Calu3 (cell line): ENCODE measurements at regions not wholly inside any gene's neighbourhood (a gene's known extent, or its start where the extent isn't known, plus 50 kb on each side); places are given as distances from the start of the nearest gene placed in this dataset.
A peak's percentile ranks its signal among the peaks of the same experiment; 100 is the strongest.

Experiments used
- BruUV-seq: library from RNA; stranded (reverse); fragments of 400-500 nt; replicated peaks from 2 replicates; lab custom pipeline; 2021; lab: Mats Ljungman, UMichigan
- CTCF ChIA-PET: fragments of 300-600 bp; sonication (Branson Sonifier 250); formaldehyde crosslinking; loops from one replicate; lab custom pipeline; 2022; ENCODE audit warnings: antibody characterized with exemption; lab: Charles Lee
- DNase-seq: peaks from one replicate; pipeline ENCODE4 v3.0.0; 2022
- H3K27ac Mint-ChIP-seq: one replicate; pipeline ENCODE4 v1.8.0; 2022; ENCODE audit warnings: mixed read lengths; ENCODE audit not compliant: unreplicated experiment
- H3K27me3 Mint-ChIP-seq: one replicate; pipeline ENCODE4 v1.8.0; 2022; ENCODE audit warnings: mixed read lengths; ENCODE audit not compliant: unreplicated experiment
- H3K36me3 Mint-ChIP-seq: one replicate; pipeline ENCODE4 v1.8.0; 2022; ENCODE audit warnings: mild to moderate bottlenecking, moderate library complexity, mixed read lengths; ENCODE audit not compliant: insufficient read depth, unreplicated experiment
- H3K4me1 Mint-ChIP-seq: one replicate; pipeline ENCODE4 v1.8.0; 2022; ENCODE audit warnings: mild to moderate bottlenecking, low read depth, mixed read lengths; ENCODE audit not compliant: unreplicated experiment
- H3K4me3 Mint-ChIP-seq: one replicate; pipeline ENCODE4 v1.8.0; 2022; ENCODE audit warnings: mild to moderate bottlenecking, low read depth, moderate library complexity, mixed read lengths; ENCODE audit not compliant: unreplicated experiment
- H3K9me3 Mint-ChIP-seq: one replicate; pipeline ENCODE4 v1.8.0; 2022; ENCODE audit warnings: low read depth, mixed read lengths; ENCODE audit not compliant: unreplicated experiment
- CTCF ChIP-seq: fragments of 200-600 bp; IDR thresholded peaks from one replicate; pipeline ENCODE4 v1.8.0; 2022; ENCODE audit warnings: antibody characterized with exemption; ENCODE audit not compliant: unreplicated experiment
- intact Hi-C: fragments of 100-400 bp; cut with micrococcal nuclease; formaldehyde crosslinking; loops from one replicate; pipeline ENCODE4 v1.10.0; 2022; ENCODE audit not compliant: unreplicated experiment

DNA sequence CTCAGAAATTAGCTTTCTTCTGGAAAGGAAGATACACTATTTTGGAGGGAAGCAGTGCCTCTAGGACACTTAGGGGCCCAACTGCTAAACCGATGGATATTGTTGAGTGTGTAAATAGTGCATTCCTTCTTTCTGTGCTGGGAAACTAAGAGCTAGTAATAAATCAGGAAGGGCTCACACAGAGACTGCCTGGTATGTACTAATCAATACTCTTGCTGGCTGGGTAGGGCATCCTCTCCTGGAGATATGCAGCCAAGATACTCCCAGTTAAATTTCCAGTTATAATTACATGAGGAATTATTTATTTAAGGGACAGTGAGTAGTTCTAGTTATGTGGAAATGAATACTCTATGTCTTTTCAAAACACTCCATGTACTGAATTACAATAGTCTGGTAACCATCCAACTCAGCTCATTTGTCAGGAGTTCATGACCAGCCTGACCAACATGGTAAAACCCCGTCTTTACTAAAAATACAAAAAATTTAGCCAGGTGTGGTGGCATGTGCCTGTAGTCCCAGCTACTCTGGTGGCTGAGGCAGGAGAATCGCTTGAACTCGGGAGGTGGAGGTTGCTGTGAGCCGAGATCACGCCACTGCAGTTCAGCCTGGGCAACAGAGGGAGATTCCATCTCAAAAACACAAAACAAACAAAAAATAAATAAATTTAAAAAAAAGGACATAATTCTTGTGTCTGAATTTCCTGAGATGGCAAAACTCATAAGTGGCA is 100.0 kb downstream of the OR2B2 start:
- no peaks in the 10 kb centered on the region for H3K9me3 Mint-ChIP-seq
- peaks cover 68% of the 10 kb centered on the region for H3K36me3 Mint-ChIP-seq
- TF ChIP-seq CTCF, result no peak
- peak overlapping the region; percentile 99 for H3K27ac Mint-ChIP-seq
- H3K4me1 Mint-ChIP-seq, result peaks cover 14% of the 10 kb centered on the region
- H3K27me3 Mint-ChIP-seq, result no peaks in the 10 kb centered on the region
- H3K4me3 Mint-ChIP-seq, result peak overlapping the region; percentile 89
- CTCF ChIA-PET, result interaction anchor here (0.5 to 1.5 kb wide), 5 partner anchors 60 to 1827 kb away, joined by 3 to 11 read pairs (median 5); a partner anchor contains a TSS
- no peak for DNase-seq
- BruUV-seq, result no TSS peak
- intact Hi-C loops, result no loop called here

- peaks cover 22% of the 10 kb centered on the region for H3K4me1 Mint-ChIP-seq
- intact Hi-C loops, result no loop called here
- DNase-seq, result no peak
- H3K4me3 Mint-ChIP-seq, result peak overlapping the region; percentile 89
- H3K9me3 Mint-ChIP-seq, result no peaks in the 10 kb centered on the region
- no peak for TF ChIP-seq CTCF
- no TSS peak for BruUV-seq
- peaks cover 76% of the 10 kb centered on the region for H3K36me3 Mint-ChIP-seq
- H3K27ac Mint-ChIP-seq, result peak overlapping the region; percentile 99
- CTCF ChIA-PET, result interaction anchor here (0.7 to 1.7 kb wide), 3 partner anchors 59 to 82 kb away, joined by 3 to 5 read pairs (median 5); a partner anchor contains a TSS
- H3K27me3 Mint-ChIP-seq, result no peaks in the 10 kb centered on the region
These were observed 100.8 kb downstream of the OR2B2 start for GRCh38 chr6:27811451-27811772.

GRCh38 chr6:27810768-27811450 is 101.3 kb downstream of the OR2B2 start:
- CTCF ChIA-PET, result interaction anchor here (1.5 to 2.2 kb wide), 4 partner anchors 27 to 84 kb away, joined by 5 to 10 read pairs (median 7); a partner anchor contains a TSS
- Mint-ChIP-seq H3K9me3 (no peaks in the 10 kb centered on the region), H3K4me1 (peaks cover 22% of the 10 kb centered on the region), H3K36me3 (peaks cover 76% of the 10 kb centered on the region), H3K4me3 (peak overlapping the region; percentile 89), H3K27ac (peak overlapping the region; percentile 99), H3K27me3 (no peaks in the 10 kb centered on the region)
- BruUV-seq, result no TSS peak
- intact Hi-C loops, result no loop called here
- no peak for DNase-seq
- TF ChIP-seq CTCF, result no peak

- no peak for TF ChIP-seq CTCF
- Mint-ChIP-seq H3K27ac (peak overlapping the region; percentile 99), H3K4me3 (peak overlapping the region; percentile 89), H3K4me1 (peaks cover 22% of the 10 kb centered on the region), H3K9me3 (no peaks in the 10 kb centered on the region), H3K36me3 (peaks cover 70% of the 10 kb centered on the region), H3K27me3 (no peaks in the 10 kb centered on the region)
- TSS peak; percentile 66 for BruUV-seq
- intact Hi-C loops, result loop anchor here (2.0 kb wide), 1 partner anchor 663 kb away; a partner anchor contains a TSS
- DNase-seq, result peak; percentile 87
- CTCF ChIA-PET, result interaction anchor here (0.5 to 2.2 kb wide), 8 partner anchors 13 to 663 kb away, joined by 3 to 10 read pairs (median 6); a partner anchor contains a TSS
These were observed 102.0 kb downstream of the OR2B2 start for GRCh38 chr6:27809939-27810767.
